Jurkat, Clone E6-1 (cell line): ENCODE measurements at regions not wholly inside any gene's neighbourhood (a gene's known extent, or its start where the extent isn't known, plus 50 kb on each side); places are given as distances from the start of the nearest gene placed in this dataset.
"Not testable (repeated sequence)": the region's sequence is repeated elsewhere in the genome, so short reads cannot be mapped to it uniquely, and the experiment has no call there.

Experiments used
- DNase-seq: peaks from one replicate; pipeline ENCODE4 v3.0.0-alpha.2; 2011; ENCODE audit warnings: low read depth, low spot score
- H3K4me3 ChIP-seq: 2 replicates; pipeline ENCODE4 v1.5.1; 2011; ENCODE audit warnings: mild to moderate bottlenecking, low read length, control low read depth, moderate library complexity

DNA sequence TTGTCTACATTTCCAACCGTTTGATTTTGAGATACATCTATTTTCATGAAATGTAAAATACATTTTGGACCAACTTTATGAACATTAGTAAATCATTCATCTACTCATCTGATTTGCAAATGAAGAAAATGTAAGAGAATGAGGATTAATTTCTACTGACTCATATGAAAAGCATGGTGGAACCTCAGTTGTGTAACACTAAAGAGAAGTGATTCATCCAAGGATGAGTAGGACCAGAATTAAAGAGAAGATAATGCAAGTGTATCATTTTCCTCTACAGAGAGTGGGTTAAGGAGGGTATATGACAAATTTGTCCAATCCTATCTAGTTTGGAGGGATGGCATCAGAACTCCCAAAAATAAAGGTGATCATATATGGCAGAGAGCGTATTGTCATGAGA lies 1967.6 kb downstream of the MRPL39 start:
- no peak for DNase-seq
- H3K4me3 ChIP-seq = no peak overlapping the region

DNA sequence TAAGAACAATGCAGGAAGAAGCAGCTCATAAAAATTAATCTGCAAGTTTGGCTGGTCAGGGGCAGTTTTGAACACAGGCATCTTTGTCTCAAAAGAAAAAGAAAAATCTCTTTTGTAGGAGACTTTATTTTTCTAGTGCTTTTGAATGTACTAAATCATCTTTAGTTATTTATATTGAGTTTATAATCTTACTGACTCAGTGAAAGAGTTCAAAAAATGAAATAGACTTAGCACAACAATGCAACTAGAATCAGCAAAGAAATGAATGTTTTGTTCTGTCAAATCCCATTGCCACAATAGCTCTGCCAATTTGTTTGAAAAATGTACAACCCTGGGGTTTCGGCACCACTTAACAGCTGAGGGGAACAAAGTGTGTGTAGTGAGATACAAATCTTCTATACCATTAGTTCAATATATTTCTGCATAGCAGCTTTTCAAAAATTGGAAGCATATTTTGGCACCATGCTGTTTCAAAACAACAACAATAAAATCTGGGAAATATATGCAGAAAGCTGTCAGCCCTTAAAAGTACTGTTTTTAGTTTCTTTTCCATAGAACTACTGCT lies 1969.1 kb downstream of the MRPL39 start:
- no peak overlapping the region for H3K4me3 ChIP-seq
- no peak for DNase-seq

DNA sequence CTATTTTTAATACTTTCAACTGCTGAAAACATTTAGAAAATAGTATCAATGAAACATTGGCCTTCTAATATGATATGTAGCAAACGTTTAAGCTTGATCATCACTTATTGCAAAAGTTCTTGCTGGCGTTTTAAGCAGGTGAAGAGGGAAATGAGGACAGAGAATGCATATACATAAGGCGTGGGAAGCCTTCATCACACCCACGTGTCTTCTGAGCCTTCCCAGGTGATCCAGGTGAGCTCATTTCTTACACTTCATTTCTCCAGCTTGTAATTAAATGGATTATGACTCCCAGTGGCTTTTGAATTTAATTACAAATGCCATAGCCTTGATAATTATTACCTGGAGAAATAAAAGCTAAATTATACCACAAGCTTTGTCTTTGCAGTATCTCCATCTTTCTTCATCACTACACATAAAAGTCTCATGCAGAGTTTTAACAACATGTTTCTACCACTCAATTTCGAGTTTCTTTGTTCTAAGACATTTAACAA lies 1973.8 kb downstream of the MRPL39 start:
- DNase-seq = no peak
- no peak overlapping the region for H3K4me3 ChIP-seq

DNA sequence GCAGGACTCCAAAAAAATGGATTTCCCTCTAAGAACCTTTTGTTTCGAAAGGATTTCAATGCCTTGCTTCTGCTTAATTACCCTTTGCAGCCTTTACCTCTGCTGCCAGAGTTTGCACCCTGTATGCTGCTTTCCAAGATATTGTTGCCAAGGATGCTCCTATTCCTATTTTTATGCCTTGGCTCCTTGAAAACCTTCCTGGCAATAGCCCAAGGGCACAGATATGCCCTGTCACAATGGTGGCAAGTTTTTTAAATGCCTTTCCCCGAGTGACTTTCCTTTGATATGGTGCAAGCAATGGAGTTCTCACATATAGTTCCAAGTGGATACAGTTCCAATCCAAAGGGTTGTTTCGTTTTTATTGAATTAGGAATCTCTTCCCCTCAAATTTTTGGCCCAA lies 1983.0 kb downstream of the MRPL39 start:
- DNase-seq = no peak
- H3K4me3 ChIP-seq = no peak overlapping the region

GRCh38 chr21:23613014-23613413 lies 1994.3 kb downstream of the MRPL39 start:
- no peak for DNase-seq
- H3K4me3 ChIP-seq = no peak overlapping the region

DNA sequence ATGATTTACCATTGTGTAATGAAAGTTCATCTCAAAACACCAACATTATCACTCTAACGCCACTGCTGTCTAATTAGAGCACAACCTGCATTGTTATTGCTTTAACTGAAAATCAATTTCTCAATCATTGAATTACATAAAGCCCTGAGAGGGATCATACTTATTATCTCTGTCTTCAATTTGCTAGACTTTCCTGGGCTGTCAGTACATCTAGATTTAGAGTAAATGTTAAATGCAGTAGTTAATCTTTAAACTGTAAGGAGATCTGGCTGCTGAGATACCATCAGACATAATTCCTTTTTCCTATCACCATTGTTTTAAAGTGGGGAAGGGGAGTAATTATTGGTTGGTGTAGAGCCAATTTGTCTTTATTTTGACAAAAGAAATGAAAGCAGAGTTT lies 1995.1 kb downstream of the MRPL39 start:
- no peak for DNase-seq
- H3K4me3 ChIP-seq = no peak overlapping the region

- H3K4me3 ChIP-seq = no peak overlapping the region
- no peak for DNase-seq
Measured at GRCh38 chr21:23607782-23608431, 1999.4 kb downstream of the MRPL39 start.

DNA sequence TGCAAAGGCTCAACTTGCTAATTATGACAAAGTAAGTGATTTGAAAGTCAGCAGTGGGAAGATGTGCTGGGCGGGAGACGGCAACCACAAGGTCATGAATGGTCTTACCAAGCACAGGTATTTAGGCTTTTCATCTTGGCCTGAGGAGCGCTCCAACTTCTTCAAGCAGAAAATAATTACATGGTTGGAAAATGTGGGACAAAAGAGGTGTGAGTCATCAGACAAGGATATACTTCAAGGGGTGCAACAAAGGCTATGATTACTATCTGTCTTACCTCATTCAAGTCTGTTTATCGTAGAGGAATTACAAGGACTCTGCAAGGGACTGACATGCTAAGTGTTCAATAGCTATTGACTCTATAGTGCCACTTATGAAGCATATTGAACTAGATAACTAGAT lies 2005.7 kb downstream of the MRPL39 start:
- no peak for DNase-seq
- H3K4me3 ChIP-seq = no peak overlapping the region

DNA sequence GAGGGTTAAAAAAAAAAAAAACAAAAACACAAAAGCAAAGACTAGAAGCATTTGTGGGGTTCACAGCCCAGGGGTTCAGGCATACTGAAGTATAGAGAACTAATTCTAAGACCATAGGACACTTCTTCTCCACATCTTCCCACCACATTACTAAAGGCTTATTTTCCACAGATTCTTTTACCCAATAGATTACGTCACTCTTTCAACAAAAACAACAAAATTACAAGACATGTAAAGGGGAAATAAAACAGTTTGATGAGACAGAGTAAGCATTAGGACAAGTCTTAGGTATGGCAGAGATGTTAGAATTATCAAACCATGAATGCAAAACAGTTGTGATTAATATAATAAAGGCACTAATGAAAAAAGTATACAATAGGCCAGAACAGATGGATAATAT lies 2013.7 kb downstream of the MRPL39 start:
- DNase-seq = no peak
- H3K4me3 ChIP-seq = no peak overlapping the region

DNA sequence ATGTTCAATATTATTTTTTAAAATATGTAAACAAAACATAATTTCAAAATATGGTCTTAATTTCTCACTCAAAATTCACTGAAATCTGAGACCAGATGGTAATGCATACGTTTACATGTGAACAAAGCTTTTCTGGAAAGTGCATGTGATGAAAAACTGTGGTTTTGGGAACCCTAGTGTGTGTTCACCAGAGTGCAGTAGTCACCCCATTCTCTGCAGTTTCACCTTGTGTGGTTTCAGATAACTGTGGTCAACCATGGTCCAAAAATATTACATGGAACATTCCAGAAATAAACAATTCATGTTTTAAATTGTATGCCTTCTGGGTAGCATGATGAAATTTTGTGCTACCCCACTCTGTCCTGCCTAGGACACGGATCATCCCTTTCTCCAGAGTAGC lies 2021.9 kb downstream of the MRPL39 start:
- no peak overlapping the region for H3K4me3 ChIP-seq
- no peak for DNase-seq

DNA sequence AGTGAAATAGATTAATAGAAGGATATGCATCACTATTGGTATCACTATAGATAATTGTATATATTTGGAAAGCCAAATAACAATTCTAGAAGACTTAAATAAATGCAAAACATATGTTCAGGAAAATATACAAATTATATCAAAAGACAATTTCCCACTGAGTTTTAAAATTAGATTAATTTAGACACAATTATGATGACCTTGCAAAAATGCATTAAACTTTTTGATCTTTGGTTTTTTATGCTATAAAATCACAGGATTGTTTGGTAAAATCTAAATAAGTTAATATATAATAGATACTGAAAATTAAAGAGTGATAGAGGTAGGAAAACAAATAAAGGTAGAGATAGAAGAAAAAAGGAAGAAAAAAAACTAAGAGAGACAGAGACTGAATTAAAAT lies 2027.7 kb downstream of the MRPL39 start:
- no peak overlapping the region for H3K4me3 ChIP-seq
- DNase-seq = no peak

GRCh38 chr21:23578027-23578426 lies 2029.3 kb downstream of the MRPL39 start:
- no peak overlapping the region for H3K4me3 ChIP-seq
- DNase-seq = no peak

- DNase-seq = no peak
- H3K4me3 ChIP-seq = no peak overlapping the region
Measured at GRCh38 chr21:23574932-23575331, 2032.3 kb downstream of the MRPL39 start.

- not testable (repeated sequence) for DNase-seq, H3K4me3 ChIP-seq
Measured at GRCh38 chr21:23548924-23549323, 2058.4 kb downstream of the MRPL39 start.

GRCh38 chr21:23543333-23543732 lies 2063.9 kb downstream of the MRPL39 start:
- no peak overlapping the region for H3K4me3 ChIP-seq
- DNase-seq = no peak

GRCh38 chr21:23542097-23542496 lies 2065.2 kb downstream of the MRPL39 start:
- no peak for DNase-seq
- no peak overlapping the region for H3K4me3 ChIP-seq

DNA sequence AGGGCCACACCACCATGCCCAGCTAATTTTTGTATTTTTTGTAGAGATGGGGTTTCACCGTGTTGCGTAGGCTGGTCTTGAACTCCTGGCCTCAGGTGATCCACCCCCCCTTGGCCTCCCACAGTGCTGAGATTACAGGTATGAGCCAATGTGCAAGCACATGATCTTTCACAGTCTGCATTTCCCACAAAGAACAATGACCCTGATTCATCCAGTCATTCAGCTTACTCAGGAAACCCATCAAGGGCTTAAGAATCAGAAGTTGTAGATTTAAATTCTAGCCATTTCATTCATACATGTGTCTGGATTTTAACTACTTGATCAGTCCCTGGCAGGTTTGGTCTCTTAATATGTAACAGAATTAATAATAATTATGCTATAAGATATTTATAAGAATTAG lies 2065.7 kb downstream of the MRPL39 start:
- DNase-seq = no peak
- no peak overlapping the region for H3K4me3 ChIP-seq

GRCh38 chr21:23534850-23535249 lies 2072.4 kb downstream of the MRPL39 start:
- no peak for DNase-seq
- no peak overlapping the region for H3K4me3 ChIP-seq

DNA sequence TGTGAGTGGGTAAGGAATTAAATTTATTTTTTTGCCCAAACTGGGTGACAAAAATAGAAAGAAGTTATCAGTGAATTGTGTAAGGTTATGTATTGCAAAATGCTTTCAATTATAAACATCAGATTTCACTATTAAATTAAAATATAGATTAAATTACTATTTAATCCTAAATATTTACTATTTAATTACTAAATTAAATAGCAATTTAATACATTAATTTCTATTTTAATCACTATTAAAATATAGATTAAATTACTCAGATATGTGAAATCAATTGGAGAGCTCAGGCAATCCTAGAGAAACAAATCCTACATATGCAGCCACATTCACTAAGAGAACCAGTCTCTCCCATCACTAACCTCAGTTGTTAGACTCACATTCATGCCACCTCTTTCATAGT lies 2075.8 kb downstream of the MRPL39 start:
- no peak overlapping the region for H3K4me3 ChIP-seq
- DNase-seq = no peak

DNA sequence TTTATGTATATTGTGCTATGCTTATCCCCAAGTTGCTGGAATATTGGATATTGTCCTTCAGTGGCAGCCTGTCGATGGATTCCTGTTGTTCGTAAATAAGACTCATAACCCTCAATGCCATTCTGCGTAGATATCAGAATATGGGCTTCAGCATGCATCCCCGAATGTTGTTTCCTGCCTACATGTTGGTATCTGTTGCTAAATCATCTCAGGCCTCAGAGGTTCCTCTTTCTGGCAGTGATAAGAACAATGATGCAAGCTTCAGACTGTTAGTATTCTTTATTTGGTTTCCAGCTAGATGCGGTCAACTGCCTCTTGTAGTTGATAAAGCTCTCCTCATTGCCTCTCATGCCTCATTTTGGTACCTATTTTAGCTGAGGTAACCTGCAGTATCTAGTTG lies 2082.6 kb downstream of the MRPL39 start:
- H3K4me3 ChIP-seq = no peak overlapping the region
- DNase-seq = no peak

DNA sequence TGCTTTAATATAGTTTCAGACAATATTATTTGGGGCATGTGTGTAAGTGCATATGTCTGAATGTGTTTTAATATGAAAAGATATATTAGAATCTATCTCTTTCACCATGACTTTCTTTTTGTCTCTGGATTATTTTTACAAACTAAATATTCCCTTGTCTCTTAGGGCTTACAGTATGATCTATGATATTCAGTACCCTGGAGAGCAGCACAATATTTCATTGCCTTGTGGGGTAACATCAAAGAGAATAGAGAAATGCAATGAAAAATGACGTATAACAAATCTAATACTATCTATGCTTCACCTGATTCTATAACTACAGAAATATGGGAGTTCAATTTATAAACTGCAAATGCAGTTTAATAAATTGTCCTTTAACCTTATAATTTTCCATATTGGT lies 2084.5 kb downstream of the MRPL39 start:
- DNase-seq = peak; percentile 1
- H3K4me3 ChIP-seq = no peak overlapping the region
